ENCODE measurements at regions not wholly inside any gene's neighbourhood (a gene's known extent, or its start where the extent isn't known, plus 50 kb on each side); places are given as distances from the start of the nearest gene placed in this dataset.

- no peak for DNase-seq (ENCODE audit: low read depth in 3 of 3, low spot score in 1 of 3)
Measured at GRCh38 chr14:99047441-99048031, 224.5 kb downstream of the BCL11B start.

GRCh38 chr14:99050309-99050708, 221.7 kb downstream of the BCL11B start:
- DNase-seq (ENCODE audit: low read depth in 3 of 3, low spot score in 1 of 3), result no peak

DNA sequence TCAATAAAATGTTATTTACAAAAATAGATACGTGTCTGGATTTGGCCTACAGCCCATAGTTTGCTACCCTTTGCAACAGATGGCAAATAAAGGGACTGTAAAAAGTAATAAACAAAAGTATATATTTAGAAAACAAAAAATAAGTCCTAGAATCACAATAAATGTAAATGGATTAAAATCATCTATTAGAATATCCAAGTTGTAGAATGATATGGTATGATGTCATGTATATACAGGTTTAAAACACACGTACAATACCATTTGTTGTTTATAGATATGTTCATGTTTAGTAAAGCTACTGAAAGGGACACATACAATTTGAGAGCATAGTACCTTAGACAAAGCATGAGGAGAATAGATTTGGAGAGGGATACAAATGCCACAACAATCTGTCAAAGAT, 219.5 kb downstream of the BCL11B start:
- DNase-seq (ENCODE audit: low read depth in 3 of 3, low spot score in 1 of 3), result no peak

DNA sequence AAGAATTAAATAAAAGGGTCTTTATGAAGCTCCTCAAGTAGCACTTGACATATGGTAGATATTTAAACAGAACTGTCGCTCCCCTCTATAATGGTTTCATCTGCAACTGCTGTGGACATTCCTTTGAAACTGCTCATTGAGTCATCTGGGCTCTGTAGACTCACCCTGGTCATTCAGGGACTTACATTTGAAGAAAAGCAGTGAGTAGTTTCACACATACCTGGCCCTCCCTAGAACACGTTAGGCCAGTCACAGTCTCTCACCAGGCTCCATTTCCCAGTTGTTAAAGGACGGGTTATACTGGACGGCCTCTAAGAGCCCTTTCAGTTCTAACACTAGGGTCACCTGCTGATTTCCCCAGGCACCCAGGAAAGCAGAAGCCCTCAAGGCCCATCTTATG, 217.0 kb downstream of the BCL11B start:
- DNase-seq (ENCODE audit: low read depth in 3 of 3, low spot score in 1 of 3), result no peak

GRCh38 chr14:99055816-99056215, 216.2 kb downstream of the BCL11B start:
- no peak for DNase-seq (ENCODE audit: low read depth in 3 of 3, low spot score in 1 of 3)

GRCh38 chr14:99057576-99058083, 214.4 kb downstream of the BCL11B start:
- DNase-seq (ENCODE audit: low read depth in 3 of 3, low spot score in 1 of 3), result no peak

DNA sequence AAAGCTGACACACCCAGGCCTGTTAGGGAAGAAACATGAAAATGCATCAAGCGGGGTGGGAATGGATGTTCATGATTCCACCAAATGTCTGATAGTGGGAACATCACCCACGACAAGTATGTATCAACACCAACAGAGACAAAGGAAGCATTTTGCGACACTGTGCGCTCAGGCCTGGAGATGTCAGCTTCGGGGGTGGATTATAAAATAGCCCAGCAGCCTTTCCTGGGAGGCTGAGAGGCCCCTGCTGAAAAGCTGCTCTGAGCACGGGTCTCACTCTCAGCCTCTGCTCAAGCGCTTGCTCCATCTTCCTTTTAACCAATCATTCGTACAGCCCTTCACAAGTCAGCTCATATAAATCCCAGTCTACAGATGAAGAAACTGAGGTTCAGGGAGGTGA, 213.5 kb downstream of the BCL11B start:
- no peak for DNase-seq (ENCODE audit: low read depth in 3 of 3, low spot score in 1 of 3)

DNA sequence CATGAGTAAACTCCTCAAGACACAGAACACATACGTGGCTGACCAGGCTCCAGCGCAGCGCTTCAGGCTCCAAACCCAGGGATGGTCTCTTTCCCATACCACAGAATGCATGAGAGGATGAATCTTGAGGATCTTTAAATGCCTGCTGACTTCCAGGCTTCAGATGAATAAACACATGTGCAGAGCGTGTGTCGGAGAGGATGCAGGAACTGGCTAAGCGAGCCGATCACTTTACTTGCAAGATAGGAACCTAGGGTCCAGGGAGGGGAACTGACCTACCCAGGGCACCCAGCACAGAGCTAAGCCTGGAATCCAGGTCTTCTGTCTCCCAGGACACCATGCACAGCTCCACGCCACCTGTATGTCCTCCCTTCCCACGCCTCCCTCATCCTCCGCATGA, 209.8 kb downstream of the BCL11B start:
- no peak for DNase-seq (ENCODE audit: low read depth in 3 of 3, low spot score in 1 of 3)

DNA sequence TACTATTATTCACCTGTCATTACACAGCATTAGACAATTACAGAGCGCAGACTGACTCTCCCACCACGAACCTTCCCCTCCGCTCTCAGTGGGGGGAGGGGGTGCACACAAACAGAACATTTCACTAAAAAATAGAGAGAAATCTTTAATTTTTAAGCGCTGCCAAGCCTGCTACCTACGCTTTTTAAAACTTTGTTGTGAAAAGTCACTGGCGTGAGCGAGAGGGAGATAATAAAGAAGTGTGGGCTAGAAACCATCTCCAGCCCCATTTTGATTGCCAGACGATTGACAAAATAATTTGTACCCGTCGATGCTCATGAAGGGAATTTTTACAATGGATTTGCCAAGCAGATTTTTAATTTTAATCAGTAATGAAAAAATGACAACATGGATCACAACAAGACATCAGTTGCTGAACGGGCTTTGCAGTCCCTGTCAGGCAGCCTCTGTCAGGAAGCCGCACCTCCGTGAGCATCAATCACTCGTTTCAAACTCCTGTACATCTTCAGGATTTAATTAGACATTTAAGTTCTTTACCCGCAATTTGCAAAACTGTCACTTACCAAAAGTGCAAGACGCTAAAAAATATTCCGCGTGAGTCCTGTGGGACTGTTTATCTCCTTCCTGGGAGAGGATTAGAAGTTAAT, 209.1 kb downstream of the BCL11B start:
- no peak for DNase-seq (ENCODE audit: low read depth in 3 of 3, low spot score in 1 of 3)

GRCh38 chr14:99063620-99064225, 208.3 kb downstream of the BCL11B start:
- DNase-seq (ENCODE audit: low read depth in 3 of 3, low spot score in 1 of 3), result no peak

GRCh38 chr14:99064262-99064954, 207.6 kb downstream of the BCL11B start:
- no peak for DNase-seq (ENCODE audit: low read depth in 3 of 3, low spot score in 1 of 3)

- DNase-seq (ENCODE audit: low read depth in 3 of 3, low spot score in 1 of 3), result no peak
Measured at GRCh38 chr14:99065551-99065950, 206.4 kb downstream of the BCL11B start.

DNA sequence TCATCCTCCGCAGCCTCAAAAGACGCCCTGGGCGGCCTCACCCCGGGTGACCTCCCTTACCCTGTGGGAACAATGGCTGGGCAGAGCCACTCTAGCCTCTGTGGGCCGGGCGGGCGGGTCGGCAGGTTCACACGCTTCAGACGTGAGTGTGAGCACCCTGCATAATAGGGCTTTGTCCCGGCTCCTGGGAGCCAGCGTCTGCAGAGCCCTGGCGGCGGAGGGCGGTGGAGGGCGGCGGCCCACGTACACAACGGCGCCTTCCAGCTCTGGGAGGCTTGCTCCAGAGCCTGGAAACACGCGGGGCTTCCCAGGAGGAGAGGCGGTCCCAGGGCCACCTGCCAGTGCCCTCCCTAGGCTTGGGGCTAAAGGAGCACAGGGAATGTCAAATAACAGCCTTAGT, 205.6 kb downstream of the BCL11B start:
- no peak for DNase-seq (ENCODE audit: low read depth in 3 of 3, low spot score in 1 of 3)

- DNase-seq (ENCODE audit: low read depth in 3 of 3, low spot score in 1 of 3), result no peak
Measured at GRCh38 chr14:99067141-99067920, 204.7 kb downstream of the BCL11B start.

DNA sequence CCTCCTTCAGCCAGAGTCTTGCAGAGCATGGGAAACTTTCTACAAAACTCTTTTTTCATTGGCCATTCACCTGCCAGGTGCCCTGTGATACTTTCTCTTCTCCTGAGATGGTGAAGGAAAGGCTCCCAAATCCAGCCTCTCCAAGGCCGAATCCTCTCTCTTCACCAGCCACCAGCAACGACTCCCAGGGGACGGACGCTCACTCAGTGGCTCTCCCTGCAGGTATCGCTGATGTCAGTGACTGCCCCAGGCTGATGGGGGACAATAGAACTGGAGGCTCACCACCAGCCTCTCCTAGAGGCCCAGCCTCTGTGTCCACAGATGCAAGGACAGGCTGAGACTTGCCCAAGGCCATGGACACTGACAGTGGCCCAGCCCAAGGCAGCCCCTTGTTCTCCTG, 204.1 kb downstream of the BCL11B start:
- DNase-seq (ENCODE audit: low read depth in 3 of 3, low spot score in 1 of 3), result no peak

GRCh38 chr14:99069946-99070345, 202.1 kb downstream of the BCL11B start:
- no peak for DNase-seq (ENCODE audit: low read depth in 3 of 3, low spot score in 1 of 3)

DNA sequence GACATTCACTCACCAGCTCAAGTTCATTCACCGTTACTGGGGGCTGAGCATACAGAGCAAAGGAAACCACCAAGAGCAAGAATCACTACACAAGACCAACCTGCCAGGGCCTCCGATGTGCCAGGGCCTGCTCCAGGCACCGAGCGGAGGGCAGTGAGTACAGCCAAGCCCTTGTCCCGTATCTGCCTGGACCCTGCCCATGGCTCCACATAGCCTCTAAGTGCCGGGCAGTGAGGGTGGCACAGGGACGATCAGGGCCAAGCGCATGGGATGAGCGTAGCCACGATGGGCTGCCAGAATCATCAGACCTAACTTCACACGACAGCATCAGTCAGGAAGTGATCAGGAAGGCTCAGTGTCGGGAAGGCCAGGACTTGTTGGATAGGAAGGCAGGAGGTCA, 199.6 kb downstream of the BCL11B start:
- DNase-seq (ENCODE audit: low read depth in 3 of 3, low spot score in 1 of 3), result no peak

DNA sequence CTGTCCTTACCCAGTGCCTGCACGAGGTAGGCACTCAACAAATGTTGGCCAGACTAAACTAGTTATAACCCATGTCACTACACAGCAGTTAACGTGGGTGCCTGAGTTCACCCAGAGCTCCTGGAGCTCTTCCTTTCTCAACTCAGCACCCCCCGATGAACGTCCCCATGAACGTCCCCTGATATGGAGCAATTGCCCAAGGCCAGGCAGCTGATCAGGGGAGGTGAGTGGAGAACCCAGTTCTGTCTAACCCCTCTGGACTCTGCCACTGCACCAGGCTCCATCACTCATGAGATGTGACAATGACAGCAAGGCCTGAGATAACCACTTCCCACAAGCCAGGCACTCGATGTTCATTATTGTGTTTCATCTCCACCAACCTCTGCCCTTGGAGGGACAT, 199.0 kb downstream of the BCL11B start:
- no peak for DNase-seq (ENCODE audit: low read depth in 3 of 3, low spot score in 1 of 3)

DNA sequence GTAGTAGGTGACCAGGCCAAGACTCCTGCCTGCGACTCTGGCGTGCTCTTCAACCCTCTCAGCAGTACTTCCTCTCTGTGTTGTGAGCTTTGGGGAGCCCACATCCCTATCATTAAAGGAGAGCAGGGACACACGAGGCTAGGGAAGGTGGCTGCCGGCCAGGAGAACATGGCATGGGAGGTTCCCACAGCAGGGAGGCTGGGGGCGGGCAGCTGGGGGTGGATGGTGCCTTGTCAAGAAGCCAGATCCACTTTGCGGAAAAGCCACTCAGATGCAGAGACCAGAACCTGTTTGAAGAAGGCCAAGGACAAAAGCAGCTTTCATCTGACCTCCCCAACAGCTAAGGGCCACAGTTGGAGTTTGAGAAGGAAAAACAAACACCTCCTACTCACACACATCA, 198.6 kb downstream of the BCL11B start:
- DNase-seq (ENCODE audit: low read depth in 3 of 3, low spot score in 1 of 3), result no peak

DNA sequence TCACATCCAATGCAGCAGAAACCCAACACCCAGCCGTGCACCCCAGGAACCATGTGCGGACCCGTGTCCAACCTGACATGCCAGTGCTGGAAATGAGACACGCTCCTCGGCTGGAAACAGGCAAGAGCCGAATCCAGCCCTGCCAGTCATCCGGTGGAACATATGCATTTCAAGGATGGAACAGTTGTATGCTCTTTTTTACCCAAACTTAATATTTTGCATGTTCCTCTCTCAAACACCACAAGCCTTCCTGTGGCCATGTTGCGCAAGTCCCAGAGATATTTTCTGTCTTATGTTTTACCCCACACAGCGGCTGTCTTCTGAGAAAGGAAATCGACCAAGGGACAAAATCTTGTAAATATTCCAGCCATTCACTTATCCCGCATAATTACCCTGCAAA, 196.9 kb downstream of the BCL11B start:
- no peak for DNase-seq (ENCODE audit: low read depth in 3 of 3, low spot score in 1 of 3)

DNA sequence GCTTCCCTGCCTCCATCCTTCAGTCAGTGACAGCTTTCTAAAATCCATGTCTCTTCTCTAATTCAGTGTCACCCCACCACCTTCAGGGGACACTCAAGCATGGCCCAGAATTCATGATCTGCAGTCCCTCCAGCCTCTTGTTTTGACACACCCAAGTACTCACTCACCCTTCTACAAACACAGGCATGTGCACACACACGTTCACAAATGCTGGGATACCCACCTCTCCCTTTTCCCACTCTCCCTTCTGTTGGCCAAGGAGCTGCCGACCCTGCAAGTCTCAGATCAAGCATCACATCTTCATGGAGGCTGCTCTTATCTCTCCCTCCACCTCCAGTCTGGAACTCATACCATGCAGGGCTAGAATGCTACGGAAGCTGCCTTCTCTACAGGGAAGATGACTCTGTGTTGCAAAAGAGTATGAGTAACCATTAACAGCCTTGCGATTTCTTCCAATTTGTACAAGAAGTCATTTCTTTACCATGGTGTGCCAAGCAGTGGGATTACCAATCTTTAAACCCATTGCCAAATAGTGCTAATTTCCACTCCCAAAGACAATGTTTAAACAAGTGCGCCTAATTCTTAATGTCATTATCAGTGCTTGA, 196.1 kb downstream of the BCL11B start:
- DNase-seq (ENCODE audit: low read depth in 3 of 3, low spot score in 1 of 3), result no peak

Measured in stimulated activated CD4-positive, alpha-beta T cell treated with anti-CD3 and anti-CD28 coated beads, TNF-alpha, amount 100 ng/mL, for 1 hour (primary cell).